Kidney (tissue), 13 donors: ENCODE measurements at regions not wholly inside any gene's neighbourhood (a gene's known extent, or its start where the extent isn't known, plus 50 kb on each side); places are given as distances from the start of the nearest gene placed in this dataset.

Experiments
- DNase-seq, 5 donors: peaks; one replicate each; pipeline ENCODE4 v3.0.0-alpha.2; 2013 to 2020
- FAIRE-seq: peaks from 2 replicates; lab custom pipeline; 2012; peaks lifted over from hg19 to GRCh38; lab: Jason Lieb, UNC
- H3K27ac ChIP-seq, 2 donors: one replicate each; pipeline ENCODE4 v1.7.0; 2013; ENCODE audit warnings: low read depth in 2 of 2, low read length in 2 of 2, inconsistent platforms in 1 of 2
- H3K27me3 ChIP-seq: one replicate; pipeline ENCODE4 v1.7.1; 2013; ENCODE audit warnings: low read length, inconsistent platforms; ENCODE audit not compliant: control insufficient read depth, insufficient read depth
- H3K36me3 ChIP-seq, 3 donors: one replicate each; pipeline versions ENCODE4 v1.7.0 to v1.7.1; 2013; ENCODE audit warnings: low read length in 3 of 3, control low read depth in 1 of 3, inconsistent platforms in 1 of 3; ENCODE audit not compliant: insufficient read depth in 3 of 3, control insufficient read depth in 2 of 3
- H3K4me1 ChIP-seq, 3 donors: one replicate each; pipeline versions ENCODE4 v1.7.0 to v1.7.1; 2013; ENCODE audit warnings: low read length in 3 of 3, inconsistent platforms in 1 of 3, low read depth in 1 of 3; ENCODE audit not compliant: control insufficient read depth in 2 of 3, insufficient read depth in 2 of 3
- H3K4me3 ChIP-seq, 3 donors: one replicate each; pipeline versions ENCODE4 v1.7.0 to v1.8.1; 2013; ENCODE audit warnings: low read length in 3 of 3, control low read depth in 1 of 3, inconsistent platforms in 1 of 3
- H3K9ac ChIP-seq, 3 donors: one replicate each; pipeline versions ENCODE4 v1.7.0 to v1.7.1; 2013; ENCODE audit warnings: low read length in 3 of 3, control low read depth in 1 of 3, inconsistent platforms in 1 of 3
- H3K9me3 ChIP-seq, 3 donors: one replicate each; pipeline versions ENCODE4 v1.7.0 to v1.7.1; 2013; ENCODE audit warnings: low read length in 3 of 3, control low read depth in 1 of 3, inconsistent platforms in 1 of 3; ENCODE audit not compliant: control insufficient read depth in 2 of 3, insufficient read depth in 1 of 3
- CTCF ChIP-seq: IDR thresholded peaks from 3 replicates; pipeline ENCODE4 v1.5.1; 2012; ENCODE audit warnings: mild to moderate bottlenecking, moderate library complexity, borderline replicate concordance; ENCODE audit not compliant: insufficient read depth; ENCODE audit errors: extremely low read depth
- intact Hi-C: fragments of 100-400 bp; cut with DNase I; formaldehyde crosslinking; loops from one replicate; pipeline ENCODE4 v1.11.1; 2022
- donor health status: control.
- donor health status: control.
- donor health status: control.
- donor health status: control.
- donor health status: control.
- donor health status: DM: yes; HTN: yes; CAD: no.
- donor health status: Normal renal cell carcinoma (clear cell type).

DNA sequence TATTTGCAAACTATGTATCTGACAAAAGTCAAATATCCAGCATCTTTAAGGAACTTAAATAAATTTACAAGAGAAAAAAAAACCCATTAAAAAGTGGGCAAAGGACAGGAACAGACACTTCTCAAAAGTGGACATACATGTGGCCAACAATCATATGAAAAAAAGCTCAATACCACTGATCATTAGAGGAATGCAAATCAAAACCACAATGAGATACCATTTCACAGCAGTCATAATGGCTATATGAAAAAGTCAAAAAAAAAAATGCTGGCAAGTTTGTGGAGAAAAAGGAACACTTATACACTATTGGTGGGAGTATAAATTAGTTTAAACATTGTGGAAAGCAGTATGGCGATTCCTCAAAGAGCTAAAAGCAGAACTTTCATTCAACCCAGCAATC is 130.3 kb upstream of the LHCGR start:
- intact Hi-C loops: no loop called here
- H3K9me3 ChIP-seq: peaks cover 0 to 2% (median 0%) of the 10 kb centered on the region in 3 donors
- no peaks in the 10 kb centered on the region for H3K4me1 ChIP-seq
- no peaks in the 10 kb centered on the region for H3K36me3 ChIP-seq
- no peak for TF ChIP-seq CTCF
- H3K9ac ChIP-seq: no peak overlapping the region
- no peak overlapping the region for H3K27ac ChIP-seq
- DNase-seq: no peak
- H3K27me3 ChIP-seq: no peaks in the 10 kb centered on the region
- no peak overlapping the region for H3K4me3 ChIP-seq
- FAIRE-seq: no peak

DNA sequence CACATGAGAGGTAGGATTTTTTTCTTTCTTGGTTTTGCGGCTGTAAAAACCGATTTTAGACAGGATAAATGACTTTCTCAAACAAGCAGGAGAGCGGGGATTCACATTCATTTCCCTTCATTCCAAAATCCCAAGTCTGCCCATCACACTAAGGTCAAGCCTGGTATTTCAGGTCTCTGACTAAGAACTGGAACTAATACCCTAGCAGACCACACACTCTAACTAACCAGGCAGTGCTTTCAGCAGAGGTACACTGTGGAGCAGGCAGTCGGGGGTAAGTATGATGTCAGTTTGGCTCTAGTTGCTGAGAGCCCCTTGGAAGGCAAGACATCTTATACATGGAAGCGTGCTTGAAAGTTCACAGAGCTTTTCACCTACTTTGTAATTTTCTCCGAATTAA is 128.1 kb upstream of the LHCGR start:
- no peak overlapping the region for H3K27ac ChIP-seq
- peaks cover 0 to 2% (median 0%) of the 10 kb centered on the region in 3 donors for H3K9me3 ChIP-seq
- no peak for DNase-seq
- no peak overlapping the region for H3K9ac ChIP-seq
- no peak for TF ChIP-seq CTCF
- intact Hi-C loops: no loop called here
- H3K27me3 ChIP-seq: no peaks in the 10 kb centered on the region
- no peak for FAIRE-seq
- no peaks in the 10 kb centered on the region for H3K4me1 ChIP-seq
- H3K4me3 ChIP-seq: no peak overlapping the region
- no peaks in the 10 kb centered on the region for H3K36me3 ChIP-seq

GRCh38 chr2:48874282-48874681 is 118.8 kb upstream of the LHCGR start:
- no peak for DNase-seq
- TF ChIP-seq CTCF: no peak
- no peak overlapping the region for H3K9ac ChIP-seq
- H3K4me3 ChIP-seq: no peak overlapping the region
- no peaks in the 10 kb centered on the region for H3K4me1 ChIP-seq
- no peak overlapping the region for H3K27ac ChIP-seq
- no peaks in the 10 kb centered on the region for H3K27me3 ChIP-seq
- intact Hi-C loops: no loop called here
- H3K36me3 ChIP-seq: no peaks in the 10 kb centered on the region
- FAIRE-seq: no peak
- no peaks in the 10 kb centered on the region for H3K9me3 ChIP-seq

GRCh38 chr2:48873666-48874065 is 118.1 kb upstream of the LHCGR start:
- no peaks in the 10 kb centered on the region for H3K27me3 ChIP-seq
- H3K27ac ChIP-seq: no peak overlapping the region
- intact Hi-C loops: no loop called here
- no peaks in the 10 kb centered on the region for H3K4me1 ChIP-seq
- TF ChIP-seq CTCF: no peak
- no peak overlapping the region for H3K4me3 ChIP-seq
- FAIRE-seq (no peak), DNase-seq (peak in 3 of 5 donors; percentile 9 to 40 (median 28))
- H3K9me3 ChIP-seq: no peaks in the 10 kb centered on the region
- H3K36me3 ChIP-seq: no peaks in the 10 kb centered on the region
- no peak overlapping the region for H3K9ac ChIP-seq
